HEK293 (cell line): ENCODE measurements at regions not wholly inside any gene's neighbourhood (a gene's known extent, or its start where the extent isn't known, plus 50 kb on each side); places are given as distances from the start of the nearest gene placed in this dataset.

Source experiments
- CTCF ChIA-PET: fragments of 350-600 bp; formaldehyde crosslinking; extraction: SDS; loops from one replicate; lab custom pipeline; 2021; ENCODE audit warnings: antibody characterized with exemption; lab: Yijun Ruan, JAX
- POLR2A ChIA-PET: fragments of 300-600 bp; formaldehyde crosslinking; extraction: SDS; loops from one replicate; lab custom pipeline; 2020; ENCODE audit warnings: antibody characterized with exemption, inconsistent platforms; lab: Yijun Ruan, JAX
- H3K27ac ChIP-seq: fragments of 200-500 bp; sonication (Bioruptor generic); 2 replicates; pipeline ENCODE4 v1.5.1; 2014; ENCODE audit warnings: low read depth, low read length, control low read depth, inconsistent platforms; ENCODE audit errors: extremely low read depth
- H3K36me3 ChIP-seq, 2 experiments: fragments of 200-500 bp in 1 of 2; sonication (Bioruptor generic) in 1 of 2; 1 replicate in 1 of 2; 2 replicates in 1 of 2; pipeline ENCODE4 v1.5.1; 2014 to 2017; ENCODE audit warnings: inconsistent platforms in 2 of 2, low read length in 2 of 2; ENCODE audit not compliant: control insufficient read depth in 2 of 2, insufficient read depth in 1 of 2
- H3K4me1 ChIP-seq: fragments of 200-500 bp; sonication (Bioruptor generic); 2 replicates; pipeline ENCODE4 v1.5.1; 2014; ENCODE audit warnings: mild to moderate bottlenecking, low read length, inconsistent platforms; ENCODE audit not compliant: control insufficient read depth, insufficient read depth
- H3K4me3 ChIP-seq: 2 replicates; pipeline ENCODE4 v1.5.1; 2011; ENCODE audit warnings: low read depth, mild to moderate bottlenecking, control low read depth, low read length, moderate library complexity
- H3K9me3 ChIP-seq: fragments of 200-500 bp; sonication (Bioruptor generic); 2 replicates; pipeline ENCODE4 v1.5.1; 2014; ENCODE audit warnings: low read depth, low read length, inconsistent platforms; ENCODE audit not compliant: control insufficient read depth, insufficient read depth
- FEZF1 ChIP-seq: fragments of 450-650 bp; formaldehyde crosslinking; IDR thresholded peaks from 2 replicates; pipeline ENCODE4 v1.5.1; 2016; ENCODE audit warnings: missing biosample characterization, missing genetic modification characterization
- OVOL3 ChIP-seq: fragments of 450-650 bp; formaldehyde crosslinking; IDR thresholded peaks from 2 replicates; pipeline ENCODE4 v1.5.1; 2016; ENCODE audit warnings: missing biosample characterization, missing genetic modification characterization
- SP2 ChIP-seq: fragments of 450-650 bp; formaldehyde crosslinking; IDR thresholded peaks from 2 replicates; pipeline ENCODE4 v1.5.1; 2016; ENCODE audit warnings: missing biosample characterization, missing genetic modification characterization
- SP3 ChIP-seq: fragments of 450-650 bp; formaldehyde crosslinking; IDR thresholded peaks from 2 replicates; pipeline ENCODE4 v1.5.1; 2016; ENCODE audit warnings: missing biosample characterization, missing genetic modification characterization
- SP7 ChIP-seq: fragments of 450-650 bp; formaldehyde crosslinking; IDR thresholded peaks from 2 replicates; pipeline ENCODE4 v1.5.1; 2016; ENCODE audit warnings: missing biosample characterization, missing genetic modification characterization
- ZBTB11 ChIP-seq: fragments of 450-650 bp; formaldehyde crosslinking; conservative IDR thresholded peaks from 2 replicates; pipeline ENCODE4 v1.5.1; 2016; ENCODE audit warnings: low read depth, missing biosample characterization, missing genetic modification characterization
- ZFP37 ChIP-seq: fragments of 450-650 bp; formaldehyde crosslinking; IDR thresholded peaks from 2 replicates; pipeline ENCODE4 v1.5.1; 2016; ENCODE audit warnings: missing biosample characterization, missing genetic modification characterization
- ZFP41 ChIP-seq: fragments of 450-650 bp; formaldehyde crosslinking; IDR thresholded peaks from 2 replicates; pipeline ENCODE4 v1.5.1; 2016; ENCODE audit warnings: missing biosample characterization, missing genetic modification characterization, borderline replicate concordance
- ZNF10 ChIP-seq: fragments of 450-650 bp; formaldehyde crosslinking; IDR thresholded peaks from 2 replicates; pipeline ENCODE4 v1.5.1; 2017; ENCODE audit warnings: missing biosample characterization, missing genetic modification characterization
- ZNF114 ChIP-seq: fragments of 450-650 bp; formaldehyde crosslinking; IDR thresholded peaks from 2 replicates; pipeline ENCODE4 v1.5.0; 2017; ENCODE audit warnings: missing biosample characterization, missing genetic modification characterization
- ZNF121 ChIP-seq: fragments of 450-650 bp; formaldehyde crosslinking; IDR thresholded peaks from 2 replicates; pipeline ENCODE4 v1.5.1; 2016; ENCODE audit warnings: missing biosample characterization, missing genetic modification characterization
- ZNF133 ChIP-seq: fragments of 450-650 bp; formaldehyde crosslinking; IDR thresholded peaks from 2 replicates; pipeline ENCODE4 v1.5.1; 2016; ENCODE audit warnings: missing biosample characterization, missing genetic modification characterization
- ZNF140 ChIP-seq: fragments of 450-650 bp; formaldehyde crosslinking; IDR thresholded peaks from 2 replicates; pipeline ENCODE4 v1.5.1; 2016; ENCODE audit warnings: missing biosample characterization, missing genetic modification characterization
- ZNF366 ChIP-seq: fragments of 450-650 bp; formaldehyde crosslinking; conservative IDR thresholded peaks from 2 replicates; pipeline ENCODE4 v1.5.1; 2016; ENCODE audit warnings: missing biosample characterization, missing genetic modification characterization
- ZNF449 ChIP-seq: fragments of 450-650 bp; formaldehyde crosslinking; IDR thresholded peaks from 2 replicates; pipeline ENCODE4 v1.5.1; 2017; ENCODE audit warnings: missing biosample characterization, mild to moderate bottlenecking, missing genetic modification characterization, moderate library complexity
- ZNF629 ChIP-seq: fragments of 450-650 bp; formaldehyde crosslinking; IDR thresholded peaks from 2 replicates; pipeline ENCODE4 v1.5.1; 2017; ENCODE audit warnings: missing biosample characterization, missing genetic modification characterization
- ZNF645 ChIP-seq: fragments of 450-650 bp; formaldehyde crosslinking; IDR thresholded peaks from 2 replicates; pipeline ENCODE4; 2016; ENCODE audit warnings: missing biosample characterization, missing genetic modification characterization
- ZNF777 ChIP-seq: fragments of 450-650 bp; formaldehyde crosslinking; IDR thresholded peaks from 2 replicates; pipeline ENCODE4 v1.5.1; 2017; ENCODE audit warnings: missing biosample characterization, missing genetic modification characterization, borderline replicate concordance
- ZNF791 ChIP-seq: fragments of 450-650 bp; formaldehyde crosslinking; IDR thresholded peaks from 2 replicates; pipeline ENCODE4 v1.5.1; 2016; ENCODE audit warnings: missing biosample characterization, missing genetic modification characterization
- TF ChIP-seq, protein P1 (sequence below): fragments of 450-650 bp; formaldehyde crosslinking; conservative IDR thresholded peaks from 2 replicates; pipeline ENCODE4 v1.5.1; 2016; ENCODE audit warnings: low read depth, missing biosample characterization, missing genetic modification characterization
- TF ChIP-seq, protein P2 (sequence below): fragments of 450-650 bp; formaldehyde crosslinking; IDR thresholded peaks from 2 replicates; pipeline ENCODE4 v1.5.1; 2016; ENCODE audit warnings: missing biosample characterization, missing genetic modification characterization

GRCh38 chr11:80758787-80759186 lies 1318.0 kb upstream of the TENM4 start:
- no peaks in the 10 kb centered on the region for H3K36me3 ChIP-seq
- TF ChIP-seq ZNF629 (tag by site-specific recombination), result no peak
- no peak for TF ChIP-seq ZFP37 (tag by site-specific recombination)
- TF ChIP-seq SP7 (tag by site-specific recombination), result no peak
- TF ChIP-seq ZNF133 (tag by site-specific recombination), result no peak
- TF ChIP-seq ZNF777 (tag by site-specific recombination), result no peak
- TF ChIP-seq ZNF140 (tag by site-specific recombination), result no peak
- no peak for TF ChIP-seq SP2 (tag by site-specific recombination)
- TF ChIP-seq ZNF449 (tag by site-specific recombination), result no peak
- ChIA-PET POLR2A (no interaction called here), CTCF (no interaction called here)
- no peaks in the 10 kb centered on the region for H3K4me1 ChIP-seq
- H3K4me3 ChIP-seq, result no peak overlapping the region
- H3K9me3 ChIP-seq, result no peaks in the 10 kb centered on the region
- H3K27ac ChIP-seq, result no peak overlapping the region

DNA sequence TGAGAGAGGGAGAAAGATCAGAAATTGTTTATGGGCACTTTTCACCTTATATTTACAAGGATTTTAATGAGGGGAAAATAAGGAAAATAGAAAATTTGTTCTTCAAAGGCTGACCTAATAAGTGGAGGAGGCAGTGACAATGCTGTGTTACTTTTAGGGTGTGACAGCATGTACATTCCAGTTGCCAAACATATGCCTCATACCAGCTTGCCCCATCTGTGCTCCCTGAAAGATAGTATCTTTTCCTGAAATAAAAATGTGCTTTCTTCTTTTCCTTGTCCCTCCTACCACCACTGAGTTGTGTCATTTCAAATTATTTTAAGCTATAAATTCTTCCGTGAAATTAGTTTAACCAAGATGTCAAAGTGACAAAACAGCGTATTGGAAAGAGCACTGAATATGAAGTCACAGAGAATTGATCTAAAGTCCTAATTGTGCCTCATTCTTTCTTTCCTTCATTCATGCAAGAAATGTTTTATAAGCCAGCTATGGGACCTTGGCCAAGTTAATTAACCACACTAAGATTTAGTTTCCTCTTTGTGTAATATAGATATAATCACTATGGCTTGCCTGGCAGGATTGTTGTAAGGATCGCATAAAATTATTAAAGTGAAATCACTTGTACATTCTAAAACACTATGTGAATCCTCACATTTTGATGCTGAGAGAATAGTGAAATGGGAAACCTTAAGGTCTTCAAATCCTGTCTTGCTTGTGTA lies 1307.5 kb upstream of the TENM4 start:
- POLR2A ChIA-PET, result no interaction called here
- CTCF ChIA-PET, result no interaction called here
- H3K27ac ChIP-seq, result no peak overlapping the region
- H3K36me3 ChIP-seq, result no peaks in the 10 kb centered on the region
- H3K4me3 ChIP-seq, result no peak overlapping the region
- H3K4me1 ChIP-seq, result no peaks in the 10 kb centered on the region
- H3K9me3 ChIP-seq, result no peaks in the 10 kb centered on the region
- TF ChIP-seq, protein P1, sequence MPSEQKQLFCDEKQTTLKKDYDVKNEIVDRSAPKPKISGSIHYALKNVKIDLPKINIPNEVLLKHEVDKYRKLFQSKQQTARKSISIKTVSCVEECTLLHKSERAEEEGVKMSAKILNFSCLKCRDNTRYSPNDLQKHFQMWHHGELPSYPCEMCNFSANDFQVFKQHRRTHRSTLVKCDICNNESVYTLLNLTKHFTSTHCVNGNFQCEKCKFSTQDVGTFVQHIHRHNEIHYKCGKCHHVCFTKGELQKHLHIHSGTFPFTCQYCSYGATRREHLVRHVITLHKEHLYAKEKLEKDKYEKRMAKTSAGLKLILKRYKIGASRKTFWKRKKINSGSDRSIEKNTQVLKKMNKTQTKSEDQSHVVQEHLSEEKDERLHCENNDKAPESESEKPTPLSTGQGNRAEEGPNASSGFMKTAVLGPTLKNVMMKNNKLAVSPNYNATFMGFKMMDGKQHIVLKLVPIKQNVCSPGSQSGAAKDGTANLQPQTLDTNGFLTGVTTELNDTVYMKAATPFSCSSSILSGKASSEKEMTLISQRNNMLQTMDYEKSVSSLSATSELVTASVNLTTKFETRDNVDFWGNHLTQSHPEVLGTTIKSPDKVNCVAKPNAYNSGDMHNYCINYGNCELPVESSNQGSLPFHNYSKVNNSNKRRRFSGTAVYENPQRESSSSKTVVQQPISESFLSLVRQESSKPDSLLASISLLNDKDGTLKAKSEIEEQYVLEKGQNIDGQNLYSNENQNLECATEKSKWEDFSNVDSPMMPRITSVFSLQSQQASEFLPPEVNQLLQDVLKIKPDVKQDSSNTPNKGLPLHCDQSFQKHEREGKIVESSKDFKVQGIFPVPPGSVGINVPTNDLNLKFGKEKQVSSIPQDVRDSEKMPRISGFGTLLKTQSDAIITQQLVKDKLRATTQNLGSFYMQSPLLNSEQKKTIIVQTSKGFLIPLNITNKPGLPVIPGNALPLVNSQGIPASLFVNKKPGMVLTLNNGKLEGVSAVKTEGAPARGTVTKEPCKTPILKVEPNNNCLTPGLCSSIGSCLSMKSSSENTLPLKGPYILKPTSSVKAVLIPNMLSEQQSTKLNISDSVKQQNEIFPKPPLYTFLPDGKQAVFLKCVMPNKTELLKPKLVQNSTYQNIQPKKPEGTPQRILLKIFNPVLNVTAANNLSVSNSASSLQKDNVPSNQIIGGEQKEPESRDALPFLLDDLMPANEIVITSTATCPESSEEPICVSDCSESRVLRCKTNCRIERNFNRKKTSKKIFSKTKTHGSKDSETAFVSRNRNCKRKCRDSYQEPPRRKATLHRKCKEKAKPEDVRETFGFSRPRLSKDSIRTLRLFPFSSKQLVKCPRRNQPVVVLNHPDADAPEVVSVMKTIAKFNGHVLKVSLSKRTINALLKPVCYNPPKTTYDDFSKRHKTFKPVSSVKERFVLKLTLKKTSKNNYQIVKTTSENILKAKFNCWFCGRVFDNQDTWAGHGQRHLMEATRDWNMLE (tag by site-specific recombination), result no peak
- TF ChIP-seq ZNF114 (tag by site-specific recombination), result no peak
- no peak for TF ChIP-seq ZBTB11 (tag by site-specific recombination)
- no peak for TF ChIP-seq ZFP41 (tag by site-specific recombination)
- TF ChIP-seq ZNF121 (tag by site-specific recombination), result no peak
- TF ChIP-seq SP3 (tag by site-specific recombination), result no peak
- TF ChIP-seq, protein P2, sequence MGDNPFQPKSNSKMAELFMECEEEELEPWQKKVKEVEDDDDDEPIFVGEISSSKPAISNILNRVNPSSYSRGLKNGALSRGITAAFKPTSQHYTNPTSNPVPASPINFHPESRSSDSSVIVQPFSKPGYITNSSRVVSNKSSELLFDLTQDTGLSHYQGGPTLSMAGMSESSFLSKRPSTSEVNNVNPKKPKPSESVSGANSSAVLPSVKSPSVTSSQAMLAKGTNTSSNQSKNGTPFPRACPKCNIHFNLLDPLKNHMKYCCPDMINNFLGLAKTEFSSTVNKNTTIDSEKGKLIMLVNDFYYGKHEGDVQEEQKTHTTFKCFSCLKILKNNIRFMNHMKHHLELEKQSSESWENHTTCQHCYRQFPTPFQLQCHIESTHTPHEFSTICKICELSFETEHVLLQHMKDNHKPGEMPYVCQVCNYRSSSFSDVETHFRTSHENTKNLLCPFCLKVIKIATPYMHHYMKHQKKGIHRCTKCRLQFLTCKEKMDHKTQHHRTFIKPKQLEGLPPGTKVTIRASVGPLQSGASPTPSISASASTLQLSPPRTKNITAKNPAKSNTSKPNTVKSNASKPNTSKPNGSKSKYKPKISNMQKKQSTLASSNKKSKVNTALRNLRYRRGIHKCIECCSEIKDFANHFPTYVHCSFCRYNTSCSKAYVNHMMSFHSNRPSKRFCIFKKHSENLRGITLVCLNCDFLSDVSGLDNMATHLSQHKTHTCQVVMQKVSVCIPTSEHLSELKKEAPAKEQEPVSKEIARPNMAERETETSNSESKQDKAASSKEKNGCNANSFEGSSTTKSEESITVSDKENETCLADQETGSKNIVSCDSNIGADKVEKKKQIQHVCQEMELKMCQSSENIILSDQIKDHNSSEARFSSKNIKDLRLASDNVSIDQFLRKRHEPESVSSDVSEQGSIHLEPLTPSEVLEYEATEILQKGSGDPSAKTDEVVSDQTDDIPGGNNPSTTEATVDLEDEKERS, result no peak
- TF ChIP-seq FEZF1, result no peak
- no peak for TF ChIP-seq ZNF10
- no peak for TF ChIP-seq ZNF791
- TF ChIP-seq ZNF645 (tag by site-specific recombination), result no peak
- no peak for TF ChIP-seq OVOL3
- TF ChIP-seq ZNF366, result no peak
